Gastroesophageal sphincter (tissue), 3 donors: ENCODE measurements at regions not wholly inside any gene's neighbourhood (a gene's known extent, or its start where the extent isn't known, plus 50 kb on each side); places are given as distances from the start of the nearest gene placed in this dataset.

ENCODE experiments used
- EP300 ChIP-seq: sonication (generic); formaldehyde crosslinking; IDR thresholded peaks from one replicate; pipeline ENCODE4 v1.6.1; 2017; ENCODE audit warnings: antibody characterized with exemption, mild to moderate bottlenecking
- POLR2A ChIP-seq, 2 donors: fragments of 450-650 bp; IDR thresholded peaks; one replicate each; pipeline ENCODE4 v1.6.1; 2017; ENCODE audit warnings: antibody characterized with exemption in 2 of 2, mild to moderate bottlenecking in 2 of 2, moderate library complexity in 1 of 2
- POLR2AphosphoS5 ChIP-seq: sonication (generic); formaldehyde crosslinking; IDR thresholded peaks from one replicate; pipeline ENCODE4 v1.6.1; 2017; ENCODE audit warnings: antibody characterized with exemption
- TF ChIP-seq, protein P1 (sequence below), 4 experiments: fragments of 200-600 bp in 2 of 4; fragments of 450-650 bp in 2 of 4; sonication (generic) in 1 of 4; IDR thresholded peaks; one replicate each; pipeline ENCODE4 v1.5.1; 2017 to 2019; ENCODE audit warnings: antibody characterized with exemption in 4 of 4, mild to moderate bottlenecking in 2 of 4, moderate library complexity in 2 of 4

- TF ChIP-seq, protein P1, sequence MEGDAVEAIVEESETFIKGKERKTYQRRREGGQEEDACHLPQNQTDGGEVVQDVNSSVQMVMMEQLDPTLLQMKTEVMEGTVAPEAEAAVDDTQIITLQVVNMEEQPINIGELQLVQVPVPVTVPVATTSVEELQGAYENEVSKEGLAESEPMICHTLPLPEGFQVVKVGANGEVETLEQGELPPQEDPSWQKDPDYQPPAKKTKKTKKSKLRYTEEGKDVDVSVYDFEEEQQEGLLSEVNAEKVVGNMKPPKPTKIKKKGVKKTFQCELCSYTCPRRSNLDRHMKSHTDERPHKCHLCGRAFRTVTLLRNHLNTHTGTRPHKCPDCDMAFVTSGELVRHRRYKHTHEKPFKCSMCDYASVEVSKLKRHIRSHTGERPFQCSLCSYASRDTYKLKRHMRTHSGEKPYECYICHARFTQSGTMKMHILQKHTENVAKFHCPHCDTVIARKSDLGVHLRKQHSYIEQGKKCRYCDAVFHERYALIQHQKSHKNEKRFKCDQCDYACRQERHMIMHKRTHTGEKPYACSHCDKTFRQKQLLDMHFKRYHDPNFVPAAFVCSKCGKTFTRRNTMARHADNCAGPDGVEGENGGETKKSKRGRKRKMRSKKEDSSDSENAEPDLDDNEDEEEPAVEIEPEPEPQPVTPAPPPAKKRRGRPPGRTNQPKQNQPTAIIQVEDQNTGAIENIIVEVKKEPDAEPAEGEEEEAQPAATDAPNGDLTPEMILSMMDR (IDR thresholded peaks at IDR 0.05), result no peak
- TF ChIP-seq POLR2A (IDR thresholded peaks at IDR 0.05) (no peak), POLR2AphosphoS5 (no peak), EP300 (no peak)
These were observed 81.5 kb upstream of the NEBL start for GRCh38 chr10:20978617-20979016.
